HG03457 (cell line): ENCODE measurements at regions not wholly inside any gene's neighbourhood (a gene's known extent, or its start where the extent isn't known, plus 50 kb on each side); places are given as distances from the start of the nearest gene placed in this dataset.

Experiments used
- ATAC-seq: cut with Tn5 transposase; IDR thresholded peaks from one replicate; pipeline ENCODE4 v1.9.1; 2021; ENCODE audit warnings: moderate number of reproducible peaks; ENCODE audit not compliant: unreplicated experiment

DNA sequence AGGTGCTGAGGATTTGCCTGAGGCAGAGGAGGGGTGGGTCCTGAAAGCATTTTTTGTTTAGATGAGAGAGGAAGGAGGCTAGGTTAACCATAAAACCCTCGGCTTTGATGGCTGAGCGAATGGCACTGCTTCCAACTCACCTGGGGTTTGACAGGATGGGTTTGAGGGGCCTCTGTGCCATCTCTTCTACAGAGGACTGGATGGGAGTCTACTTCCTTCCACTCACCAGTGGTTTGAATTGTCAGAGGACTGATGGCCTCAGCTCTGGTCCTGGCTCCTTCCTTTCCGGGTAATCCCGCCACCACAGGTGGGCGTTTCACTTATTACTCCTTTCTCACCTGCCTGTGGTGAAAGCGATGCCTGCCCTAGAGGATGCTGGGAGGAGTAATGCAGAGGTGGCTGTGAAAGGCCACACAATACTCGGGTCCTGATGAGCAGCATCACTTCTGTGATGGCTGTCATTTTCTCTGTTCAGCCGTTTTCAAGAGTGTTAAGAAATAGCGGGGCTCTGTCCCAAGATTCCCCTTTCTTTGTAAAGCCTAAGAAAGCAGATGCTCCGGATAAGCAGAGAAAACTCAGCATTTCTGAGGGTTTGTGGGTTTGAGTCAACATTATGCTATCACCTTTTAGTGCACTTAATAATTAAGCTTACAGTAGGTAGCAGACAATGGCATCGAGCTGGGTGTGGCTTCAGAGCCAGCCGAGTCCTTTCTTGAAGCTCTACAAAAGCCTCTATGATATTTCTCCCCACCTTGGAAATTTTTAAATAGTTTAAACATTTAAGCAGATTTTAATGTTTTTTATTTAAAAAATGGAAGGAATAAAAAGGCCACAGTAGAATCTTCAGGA is 220.7 kb downstream of the HLX start:
- no peak for ATAC-seq

DNA sequence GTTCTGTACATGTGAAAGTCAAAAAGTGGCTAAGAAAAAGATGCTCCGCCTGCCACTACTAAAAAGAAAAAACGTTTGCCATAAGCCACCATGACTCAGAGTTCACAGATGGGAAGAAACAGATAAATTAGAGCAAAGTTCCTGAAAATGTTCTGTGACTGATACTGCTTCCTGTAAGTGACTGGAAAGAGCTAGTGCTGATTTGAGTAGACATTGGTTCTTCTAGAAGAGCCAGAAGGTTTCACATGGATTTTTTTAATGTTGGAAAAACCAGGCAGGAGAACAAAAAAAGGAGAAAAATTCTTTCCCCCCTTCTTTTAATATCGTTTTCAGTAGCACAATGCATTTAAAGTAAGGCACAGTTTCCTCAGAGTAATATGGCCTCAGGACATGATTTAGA is 221.4 kb downstream of the HLX start:
- no peak for ATAC-seq

DNA sequence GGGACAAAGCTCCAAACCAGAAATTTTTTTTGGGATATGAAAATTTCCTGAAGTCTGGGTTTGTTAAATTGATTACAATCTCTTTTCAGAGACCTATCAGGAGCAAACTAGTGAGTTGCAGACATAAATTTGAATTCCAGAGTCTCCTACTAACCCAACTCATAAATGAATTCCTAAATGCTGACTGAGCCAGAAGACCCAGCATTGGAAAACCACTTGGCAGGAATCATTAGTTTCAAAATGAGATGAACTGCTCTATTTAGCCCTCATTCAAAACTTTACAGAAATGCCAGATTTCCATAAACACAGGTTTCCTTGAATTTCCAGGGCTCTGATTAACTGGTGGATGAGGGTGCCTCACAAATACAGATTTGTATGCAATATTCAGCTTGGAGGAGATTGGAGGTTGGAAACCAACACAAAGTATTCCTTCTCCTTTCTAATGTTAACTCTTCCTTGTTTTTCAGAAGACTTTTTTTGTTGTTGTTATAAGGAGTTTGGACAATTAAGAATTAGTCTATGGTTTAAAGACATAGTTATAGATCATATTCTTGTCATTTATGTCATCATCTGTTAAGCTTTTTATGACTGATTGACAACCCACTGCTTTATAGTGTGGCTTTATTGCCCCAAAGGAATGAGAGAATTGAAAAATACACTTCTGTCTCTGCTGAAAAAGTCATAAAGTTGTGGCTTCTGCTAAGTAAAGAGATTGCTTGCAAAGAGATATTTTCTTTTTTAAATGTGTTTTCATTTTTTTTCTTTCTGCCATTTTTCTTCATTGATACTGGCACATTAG is 222.8 kb downstream of the HLX start:
- ATAC-seq: no peak

- no peak for ATAC-seq
Measured at GRCh38 chr1:221104596-221104995, 225.4 kb downstream of the HLX start.

DNA sequence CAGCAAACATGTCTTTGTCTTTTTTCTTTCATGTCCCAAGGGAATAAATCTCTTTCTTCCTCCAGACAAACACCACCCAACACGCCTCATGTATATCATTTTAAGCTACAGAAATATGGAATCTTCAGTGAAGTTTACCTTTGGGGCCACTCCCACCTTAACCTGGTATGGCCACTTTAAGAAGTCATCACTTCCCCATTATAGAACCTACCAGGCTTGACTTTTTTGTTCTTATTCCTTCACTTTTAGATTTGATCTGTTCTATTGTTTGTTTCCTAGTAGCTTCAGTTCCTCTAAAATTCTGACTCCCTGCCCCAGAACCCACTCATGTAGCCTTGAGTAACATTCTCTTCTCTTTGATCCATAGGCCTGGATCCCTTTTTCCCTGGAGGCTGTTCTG is 226.3 kb downstream of the HLX start:
- ATAC-seq: no peak

DNA sequence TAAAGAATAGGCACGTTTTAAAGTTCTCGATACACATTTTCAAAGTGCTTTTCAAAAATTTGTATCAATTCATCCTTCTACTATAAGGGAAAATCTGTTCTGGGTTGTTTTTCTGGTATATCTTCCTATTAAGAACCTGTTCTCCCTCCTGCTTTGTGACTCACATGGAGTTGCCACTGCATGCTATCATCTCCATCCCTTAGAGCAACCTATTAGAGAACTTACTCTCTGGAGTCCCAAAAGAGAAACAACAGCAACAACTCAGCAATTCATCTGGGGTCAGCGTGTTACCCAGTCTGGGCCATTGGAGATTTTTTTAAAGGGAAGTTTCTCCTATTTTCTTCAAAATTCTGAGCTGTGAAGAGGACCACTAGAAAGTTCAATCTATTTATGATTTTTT is 227.4 kb downstream of the HLX start:
- ATAC-seq: no peak

- no peak for ATAC-seq
Measured at GRCh38 chr1:221109930-221110329, 230.7 kb downstream of the HLX start.

DNA sequence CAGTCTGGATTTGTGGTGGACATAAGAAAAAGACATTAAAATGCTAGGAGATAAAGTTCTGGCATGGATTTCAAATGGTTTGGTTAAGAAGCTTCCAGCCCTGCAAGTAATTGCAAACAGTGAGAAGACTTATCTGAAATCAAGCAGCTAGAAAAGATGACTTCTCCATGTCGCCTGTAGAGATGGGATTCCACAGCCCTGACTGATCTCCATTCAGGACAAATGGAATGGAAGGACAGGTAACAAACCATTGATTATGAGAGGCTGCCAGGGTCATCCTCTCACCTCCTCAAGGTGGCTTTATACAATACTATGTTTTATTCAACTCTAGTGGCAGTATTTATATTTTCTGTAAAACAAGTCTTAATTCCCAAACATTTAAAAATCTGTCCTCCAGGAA is 237.9 kb downstream of the HLX start:
- no peak for ATAC-seq

DNA sequence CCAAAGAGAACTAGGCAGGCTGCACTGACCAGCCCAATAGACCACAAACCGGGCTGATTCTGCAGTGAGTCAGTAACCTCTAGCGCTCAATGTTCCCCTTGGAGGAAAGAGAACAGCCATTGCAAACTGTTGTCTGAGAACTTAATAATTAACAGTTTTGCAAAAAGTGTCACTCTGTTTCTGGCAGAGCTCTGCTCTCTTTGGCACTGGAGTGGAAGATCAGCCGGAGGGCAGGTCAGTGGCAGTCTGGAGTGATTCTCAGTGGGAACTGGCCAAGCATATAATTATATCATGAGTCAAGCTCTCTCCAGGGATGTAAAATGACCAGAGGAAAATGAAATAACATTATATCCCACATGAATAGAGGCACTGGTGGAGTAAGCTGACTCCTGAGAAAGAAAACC is 238.3 kb downstream of the HLX start:
- ATAC-seq: no peak

GRCh38 chr1:221118176-221118937 is 239.1 kb downstream of the HLX start:
- ATAC-seq: no peak

- ATAC-seq: no peak
Measured at GRCh38 chr1:221118938-221119320, 239.7 kb downstream of the HLX start.

DNA sequence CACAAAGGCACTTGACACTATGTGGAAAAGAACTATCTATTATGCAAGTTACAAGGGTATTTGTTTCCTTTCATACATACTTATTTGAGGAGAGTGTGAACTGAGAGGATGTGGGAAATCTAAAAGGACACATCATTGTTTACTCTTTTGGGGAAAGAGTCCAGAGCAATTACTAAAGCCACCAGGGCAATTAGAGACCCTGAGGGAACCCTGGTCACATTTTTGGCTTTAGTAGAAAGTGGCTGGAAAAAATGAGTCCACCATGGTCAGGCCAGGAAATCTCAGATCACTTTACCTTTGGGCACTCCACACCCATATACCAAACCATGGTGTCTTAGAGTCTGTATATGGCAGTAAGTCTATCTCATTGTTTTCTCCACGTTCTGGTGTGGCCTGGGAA is 243.3 kb downstream of the HLX start:
- no peak for ATAC-seq

GRCh38 chr1:221125976-221126375 is 246.7 kb downstream of the HLX start:
- ATAC-seq: no peak

GRCh38 chr1:221137666-221138065 is 258.4 kb downstream of the HLX start:
- no peak for ATAC-seq

GRCh38 chr1:221138516-221138915 is 259.3 kb downstream of the HLX start:
- ATAC-seq: no peak

- ATAC-seq: no peak
Measured at GRCh38 chr1:221139991-221140390, 260.7 kb downstream of the HLX start.

- no peak for ATAC-seq
Measured at GRCh38 chr1:221141096-221141495, 261.9 kb downstream of the HLX start.

- ATAC-seq: no peak
Measured at GRCh38 chr1:221141606-221142285, 262.5 kb downstream of the HLX start.

DNA sequence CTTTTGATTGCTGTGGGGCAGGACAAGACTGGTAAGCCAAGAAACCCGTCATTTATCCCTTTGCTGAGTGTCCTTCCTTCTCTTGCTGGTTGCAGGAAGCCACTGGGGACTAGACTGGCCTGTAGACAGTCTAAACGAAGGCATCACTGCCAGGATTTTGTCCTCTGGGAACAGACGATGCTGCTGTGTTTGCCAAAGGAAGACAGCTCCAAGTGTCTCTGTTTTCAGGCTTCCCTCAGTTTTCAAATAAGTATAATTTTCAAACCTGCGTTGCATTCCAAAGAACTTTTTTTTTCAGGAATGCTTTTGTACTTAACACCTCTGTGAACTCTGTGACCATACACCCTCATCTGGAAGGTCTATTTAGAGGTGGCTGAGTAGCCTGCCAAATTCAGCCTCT is 269.4 kb downstream of the HLX start:
- ATAC-seq: no peak

DNA sequence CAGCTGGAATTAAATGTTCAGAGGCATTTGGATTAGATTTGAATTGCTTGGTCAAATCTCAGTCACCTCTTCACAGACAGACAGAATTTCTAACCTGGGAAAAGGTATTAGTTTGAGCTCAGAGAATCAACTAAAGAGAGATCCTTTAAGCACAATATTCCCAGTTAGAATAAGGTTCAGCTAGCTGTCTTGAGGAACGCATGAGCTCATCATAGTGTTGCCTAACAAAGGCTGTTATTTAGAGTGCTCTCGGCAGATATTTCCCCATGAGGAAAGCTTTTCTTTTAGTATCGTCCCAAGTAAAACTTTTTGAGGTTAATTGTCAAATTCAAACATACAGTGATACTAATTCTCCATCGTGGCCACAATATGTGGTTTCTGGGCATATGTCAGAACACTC is 269.9 kb downstream of the HLX start:
- ATAC-seq: no peak

- ATAC-seq: no peak
Measured at GRCh38 chr1:221149555-221150075, 270.4 kb downstream of the HLX start.
